Neural cell (in vitro differentiated cells): ENCODE measurements at regions not wholly inside any gene's neighbourhood (a gene's known extent, or its start where the extent isn't known, plus 50 kb on each side); places are given as distances from the start of the nearest gene placed in this dataset.

Experiments
- H2AFZ ChIP-seq: fragments of 200-600, 300-800 bp; sonication (generic), shearing (Covaris generic); 2 replicates; pipeline ENCODE4 v1.6.0; 2014; ENCODE audit warnings: low read depth, mild to moderate bottlenecking, antibody characterized with exemption, low read length, moderate library complexity
- H3F3A ChIP-seq: fragments of 200-600 bp; shearing (Covaris generic); 2 replicates; pipeline ENCODE4 v1.6.1; 2016; ENCODE audit warnings: mild to moderate bottlenecking, moderate library complexity, mixed read lengths, antibody characterized with exemption, low read length; ENCODE audit not compliant: insufficient read depth, poor library complexity, severe bottlenecking
- H3K27ac ChIP-seq: fragments of 200-600, 300-800 bp; sonication (generic), shearing (Covaris generic); 2 replicates; pipeline ENCODE4 v1.5.1; 2014; ENCODE audit warnings: mild to moderate bottlenecking, low read length, moderate library complexity
- H3K27me3 ChIP-seq: fragments of 300-800, 200-600 bp; sonication (generic), shearing (Covaris generic); 2 replicates; pipeline ENCODE4 v1.6.0; 2014; ENCODE audit warnings: mild to moderate bottlenecking, low read depth, low read length, moderate library complexity; ENCODE audit not compliant: insufficient read depth
- H3K36me3 ChIP-seq: fragments of 300-800, 200-600 bp; sonication (generic), shearing (Covaris generic); 2 replicates; pipeline ENCODE4 v1.5.1; 2014; ENCODE audit warnings: mild to moderate bottlenecking, antibody characterized with exemption, low read length, moderate library complexity; ENCODE audit not compliant: insufficient read depth
- H3K4me2 ChIP-seq: fragments of 300-800, 200-600 bp; sonication (generic), shearing (Covaris generic); 2 replicates; pipeline ENCODE4 v1.6.0; 2014; ENCODE audit warnings: mild to moderate bottlenecking, low read length
- H3K4me3 ChIP-seq: fragments of 300-800, 200-600 bp; sonication (generic), shearing (Covaris generic); 2 replicates; pipeline ENCODE4 v1.5.1; 2014; ENCODE audit warnings: mild to moderate bottlenecking, low read length, moderate library complexity
- H3K79me2 ChIP-seq: fragments of 200-600 bp; shearing (Covaris generic); replicated peaks from 2 replicates; pipeline ENCODE4 v1.6.0; 2014; ENCODE audit warnings: mild to moderate bottlenecking, low read length, moderate library complexity; ENCODE audit not compliant: insufficient read depth
- H3K9ac ChIP-seq: fragments of 300-800, 200-600 bp; sonication (generic), shearing (Covaris generic); 2 replicates; pipeline ENCODE4 v1.6.1; 2016; ENCODE audit warnings: mild to moderate bottlenecking, low read length, mixed read lengths
- H3K9me2 ChIP-seq: fragments of 200-600 bp; shearing (Covaris generic); 2 replicates; pipeline ENCODE4 v1.6.1; 2016; ENCODE audit warnings: mild to moderate bottlenecking, low read length, mixed read lengths; ENCODE audit not compliant: insufficient read depth
- H3K9me3 ChIP-seq: fragments of 200-600, 300-800 bp; sonication (generic), shearing (Covaris generic); 2 replicates; pipeline ENCODE4 v1.6.1; 2016; ENCODE audit warnings: mild to moderate bottlenecking, mixed run types, low read length, moderate library complexity, mixed read lengths
- H4K20me1 ChIP-seq: fragments of 200-600 bp; shearing (Covaris generic); 2 replicates; pipeline ENCODE4 v1.6.1; 2016; ENCODE audit warnings: mild to moderate bottlenecking, mixed run types; ENCODE audit not compliant: insufficient read depth
- CTCF ChIP-seq: fragments of 450-650 bp; IDR thresholded peaks from 2 replicates; pipeline ENCODE4 v1.5.1; 2014; ENCODE audit warnings: antibody characterized with exemption, mild to moderate bottlenecking, moderate library complexity; ENCODE audit not compliant: poor library complexity, severe bottlenecking
- EP300 ChIP-seq: fragments of 450-650 bp; conservative IDR thresholded peaks from 2 replicates; pipeline ENCODE4 v1.6.1; 2014; ENCODE audit warnings: antibody characterized with exemption, mild to moderate bottlenecking, moderate library complexity; ENCODE audit not compliant: poor library complexity, severe bottlenecking
- EZH2 ChIP-seq: fragments of 200-600, 300-800 bp; shearing (Covaris generic), sonication (generic); IDR thresholded peaks from 2 replicates; pipeline ENCODE4 v1.6.1; 2014; ENCODE audit warnings: antibody characterized with exemption, low read length, borderline replicate concordance, mild to moderate bottlenecking; ENCODE audit not compliant: insufficient read depth, poor library complexity, severe bottlenecking
- MXI1 ChIP-seq: fragments of 450-650 bp; conservative IDR thresholded peaks from 2 replicates; pipeline ENCODE4 v1.6.1; 2014; ENCODE audit warnings: antibody characterized with exemption, mild to moderate bottlenecking; ENCODE audit not compliant: poor library complexity, severe bottlenecking
- POLR2AphosphoS5 ChIP-seq: IDR thresholded peaks from 2 replicates; pipeline ENCODE4 v1.6.1; 2012
- RAD21 ChIP-seq: fragments of 450-650 bp; conservative IDR thresholded peaks from 2 replicates; pipeline ENCODE4 v1.6.1; 2014; ENCODE audit warnings: antibody characterized with exemption, mild to moderate bottlenecking, moderate library complexity
- REST ChIP-seq: IDR thresholded peaks from 2 replicates; pipeline ENCODE4 v1.6.1; 2012; ENCODE audit warnings: borderline replicate concordance
- SMC3 ChIP-seq: fragments of 450-650 bp; conservative IDR thresholded peaks from 2 replicates; pipeline ENCODE4 v1.6.1; 2014; ENCODE audit warnings: antibody characterized with exemption, mild to moderate bottlenecking, moderate library complexity; ENCODE audit not compliant: poor library complexity
- TAF1 ChIP-seq: IDR thresholded peaks from 2 replicates; pipeline ENCODE4 v1.6.1; 2012; ENCODE audit warnings: low read depth

- H3K36me3 ChIP-seq: no peaks in the 10 kb centered on the region
- H3F3A ChIP-seq: no peaks in the 10 kb centered on the region
- no peaks in the 10 kb centered on the region for H4K20me1 ChIP-seq
- no peaks in the 10 kb centered on the region for H3K79me2 ChIP-seq
- no peak overlapping the region for H3K27ac ChIP-seq
- H3K9ac ChIP-seq: no peak overlapping the region
- TF ChIP-seq TAF1 (no peak), REST (no peak), EP300 (no peak), POLR2AphosphoS5 (no peak), CTCF (no peak), RAD21 (no peak), SMC3 (no peak), EZH2 (no peak), MXI1 (no peak)
- H3K9me3 ChIP-seq: no peaks in the 10 kb centered on the region
- no peaks in the 10 kb centered on the region for H3K27me3 ChIP-seq
- H3K9me2 ChIP-seq: no peaks in the 10 kb centered on the region
- H2AFZ ChIP-seq: no peak overlapping the region
- H3K4me3 ChIP-seq: no peak overlapping the region
- no peak overlapping the region for H3K4me2 ChIP-seq
Observed at GRCh38 chr5:40006260-40006659, 581.5 kb upstream of the DAB2 start.

- TF ChIP-seq REST (no peak), CTCF (no peak), POLR2AphosphoS5 (no peak), MXI1 (no peak), SMC3 (no peak), TAF1 (no peak), EP300 (no peak), EZH2 (no peak), RAD21 (no peak)
- Histone ChIP-seq H3K9ac (no peak overlapping the region), H3K4me2 (no peak overlapping the region), H3F3A (no peaks in the 10 kb centered on the region), H4K20me1 (no peaks in the 10 kb centered on the region), H3K9me2 (no peaks in the 10 kb centered on the region), H3K4me3 (no peak overlapping the region), H3K79me2 (no peaks in the 10 kb centered on the region), H3K27ac (no peak overlapping the region), H3K27me3 (no peaks in the 10 kb centered on the region), H2AFZ (no peak overlapping the region), H3K9me3 (no peaks in the 10 kb centered on the region), H3K36me3 (no peaks in the 10 kb centered on the region)
Observed at GRCh38 chr5:40001796-40002195, 577.0 kb upstream of the DAB2 start.
